Lower leg skin (tissue), 4 donors: ENCODE measurements at regions not wholly inside any gene's neighbourhood (a gene's known extent, or its start where the extent isn't known, plus 50 kb on each side); places are given as distances from the start of the nearest gene placed in this dataset.

Source experiments
- DNase-seq, 2 donors: peaks; one replicate each; pipeline ENCODE4 v3.0.0-alpha.2; 2019; ENCODE audit warnings: low spot score in 2 of 2
- H3K4me3 ChIP-seq: fragments of 200-600 bp; sonication (generic); 2 replicates; pipeline ENCODE4 v1.5.1; 2017; ENCODE audit warnings: mild to moderate bottlenecking, low read depth; ENCODE audit not compliant: poor library complexity, severe bottlenecking
- POLR2A ChIP-seq, 2 donors: fragments of 450-650 bp; IDR thresholded peaks; one replicate each; pipeline ENCODE4 v1.6.1; 2016 to 2017; ENCODE audit warnings: antibody characterized with exemption in 2 of 2, mild to moderate bottlenecking in 1 of 2, moderate library complexity in 1 of 2
- WGBS, 2 donors: methylation state at CpG; one replicate each; pipeline ENCODE4 v1.1.5; 2018; 5-methylcytosine and 5-hydroxymethylcytosine counted together
- intact Hi-C: fragments of 100-400 bp; cut with DNase I; formaldehyde crosslinking; loops from one replicate; pipeline ENCODE4 v1.15.0; 2023; ENCODE audit warnings: low total_unique reads
- TF ChIP-seq, protein P1 (sequence below), 3 donors: fragments of 450-650 bp; IDR thresholded peaks; one replicate each; pipeline ENCODE4 v1.5.1; 2016; ENCODE audit warnings: antibody characterized with exemption in 3 of 3, mild to moderate bottlenecking in 3 of 3, moderate library complexity in 2 of 3

DNA sequence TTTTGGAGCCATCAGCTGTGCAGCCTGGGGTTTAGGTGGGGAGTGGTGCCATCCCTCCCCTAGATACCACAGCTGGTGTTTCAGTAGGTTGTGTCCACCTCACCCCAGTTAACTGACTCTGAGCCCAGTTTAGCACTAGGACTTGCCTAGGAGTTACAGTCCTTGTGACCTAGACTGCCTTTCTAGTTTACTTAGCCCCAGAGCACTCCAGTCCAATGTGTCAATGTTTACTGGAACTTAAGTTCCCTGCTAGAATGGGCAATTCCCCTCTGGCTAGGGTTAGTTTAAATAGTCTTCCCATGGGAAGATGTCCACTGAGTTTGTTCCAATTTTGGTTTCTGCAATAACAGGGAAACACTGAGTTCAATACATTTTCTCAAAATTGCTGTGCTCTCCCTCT, 909.2 kb downstream of the CCDC85A start:
- TF ChIP-seq, protein P1, sequence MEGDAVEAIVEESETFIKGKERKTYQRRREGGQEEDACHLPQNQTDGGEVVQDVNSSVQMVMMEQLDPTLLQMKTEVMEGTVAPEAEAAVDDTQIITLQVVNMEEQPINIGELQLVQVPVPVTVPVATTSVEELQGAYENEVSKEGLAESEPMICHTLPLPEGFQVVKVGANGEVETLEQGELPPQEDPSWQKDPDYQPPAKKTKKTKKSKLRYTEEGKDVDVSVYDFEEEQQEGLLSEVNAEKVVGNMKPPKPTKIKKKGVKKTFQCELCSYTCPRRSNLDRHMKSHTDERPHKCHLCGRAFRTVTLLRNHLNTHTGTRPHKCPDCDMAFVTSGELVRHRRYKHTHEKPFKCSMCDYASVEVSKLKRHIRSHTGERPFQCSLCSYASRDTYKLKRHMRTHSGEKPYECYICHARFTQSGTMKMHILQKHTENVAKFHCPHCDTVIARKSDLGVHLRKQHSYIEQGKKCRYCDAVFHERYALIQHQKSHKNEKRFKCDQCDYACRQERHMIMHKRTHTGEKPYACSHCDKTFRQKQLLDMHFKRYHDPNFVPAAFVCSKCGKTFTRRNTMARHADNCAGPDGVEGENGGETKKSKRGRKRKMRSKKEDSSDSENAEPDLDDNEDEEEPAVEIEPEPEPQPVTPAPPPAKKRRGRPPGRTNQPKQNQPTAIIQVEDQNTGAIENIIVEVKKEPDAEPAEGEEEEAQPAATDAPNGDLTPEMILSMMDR (IDR thresholded peaks at IDR 0.05): no peak
- TF ChIP-seq POLR2A (IDR thresholded peaks at IDR 0.05): no peak
- H3K4me3 ChIP-seq: no peak overlapping the region
- no peak for DNase-seq
- intact Hi-C loops: no loop called here

DNA sequence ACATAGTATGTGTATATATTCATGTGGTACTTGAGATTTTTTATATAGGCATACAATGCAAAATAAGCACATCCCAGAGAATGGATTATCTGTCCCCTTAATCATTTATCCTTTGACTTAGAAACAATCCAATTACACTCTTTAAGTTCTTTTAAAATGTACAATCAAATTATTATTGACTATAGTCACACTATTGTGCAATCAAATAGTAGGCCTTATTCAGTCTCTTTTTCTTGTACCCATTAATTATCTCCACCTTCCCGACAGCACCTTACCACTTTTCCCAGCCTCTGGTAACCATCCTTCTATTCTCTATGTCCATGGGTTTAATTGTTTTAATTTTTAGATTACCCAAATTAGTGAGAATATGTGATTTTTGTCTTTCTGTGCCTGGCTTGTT, 914.1 kb downstream of the CCDC85A start:
- intact Hi-C loops: no loop called here
- no peak for DNase-seq
- TF ChIP-seq, protein P1 (IDR thresholded peaks at IDR 0.05): no peak
- no peak for TF ChIP-seq POLR2A (IDR thresholded peaks at IDR 0.05)
- WGBS, 2 donors: 84 to 94% methylated on average over 1 of the region's 1 CpG
- no peak overlapping the region for H3K4me3 ChIP-seq

DNA sequence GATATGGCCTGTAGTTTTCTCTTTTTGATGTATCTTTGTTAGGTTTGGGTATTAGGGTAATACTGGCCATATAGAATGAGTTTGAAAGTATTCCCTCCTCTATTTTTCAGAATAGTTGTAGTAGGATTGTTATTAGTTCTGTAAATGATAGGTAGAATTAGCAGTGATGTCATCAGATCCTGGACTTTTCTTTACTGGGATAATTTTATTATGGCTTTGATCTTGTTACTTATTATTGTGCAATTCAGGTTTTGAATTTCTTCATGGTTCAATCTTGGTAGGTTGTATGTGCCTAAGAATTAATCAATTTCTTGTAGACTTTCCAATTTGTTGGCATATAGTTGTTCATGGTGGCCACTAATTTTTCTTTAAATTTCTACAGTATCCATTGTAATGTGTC, 916.6 kb downstream of the CCDC85A start:
- H3K4me3 ChIP-seq: no peak overlapping the region
- DNase-seq: no peak
- intact Hi-C loops: no loop called here
- TF ChIP-seq, protein P1 (IDR thresholded peaks at IDR 0.05): no peak
- TF ChIP-seq POLR2A (IDR thresholded peaks at IDR 0.05): no peak

DNA sequence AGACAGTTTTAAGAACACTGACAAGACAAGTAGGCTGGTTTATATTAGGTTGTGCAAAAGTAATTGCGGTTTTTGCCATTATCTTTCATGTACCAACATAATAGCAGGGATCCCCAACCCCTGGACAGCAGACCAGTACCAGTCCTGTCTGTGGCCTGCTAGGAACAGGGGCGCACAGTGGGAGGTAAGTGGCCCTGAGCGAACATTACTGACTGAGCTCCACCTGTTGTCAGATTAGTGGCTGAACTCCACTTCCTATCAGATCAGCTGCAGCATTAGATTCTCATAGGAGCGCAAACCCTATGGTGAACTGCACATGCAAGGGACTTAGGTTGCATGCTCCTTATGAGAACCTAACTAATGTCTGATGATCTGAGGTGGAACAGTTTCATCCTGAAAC, 921.9 kb downstream of the CCDC85A start:
- TF ChIP-seq POLR2A (IDR thresholded peaks at IDR 0.05): no peak
- TF ChIP-seq, protein P1 (IDR thresholded peaks at IDR 0.05): no peak
- no peak overlapping the region for H3K4me3 ChIP-seq
- DNase-seq: no peak
- intact Hi-C loops: no loop called here
- 56 to 60% methylated on average over 4 of the region's 4 CpGs for WGBS, 2 donors

DNA sequence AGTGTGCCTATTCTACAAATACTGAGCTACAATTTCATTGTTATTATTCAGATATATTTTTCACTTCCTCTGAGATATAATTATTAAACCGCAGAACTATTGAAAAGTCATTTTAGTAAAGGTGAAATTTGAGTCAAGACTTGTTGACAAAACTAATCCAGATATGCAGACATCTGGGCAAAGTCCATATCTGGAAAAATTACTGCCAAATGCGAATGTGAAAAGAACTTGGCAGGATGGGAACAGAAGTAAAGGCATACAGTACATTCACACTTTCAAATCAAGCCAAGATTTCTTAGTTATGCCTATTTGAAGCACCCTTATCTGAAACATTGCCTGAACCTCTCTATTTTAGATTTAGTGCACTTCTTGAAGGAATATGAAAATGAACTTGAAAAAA, 923.6 kb downstream of the CCDC85A start:
- intact Hi-C loops: no loop called here
- no peak for DNase-seq
- H3K4me3 ChIP-seq: no peak overlapping the region
- TF ChIP-seq POLR2A (IDR thresholded peaks at IDR 0.05): no peak
- TF ChIP-seq, protein P1 (IDR thresholded peaks at IDR 0.05): no peak
- WGBS, 2 donors: 29 to 40% methylated on average over 2 of the region's 2 CpGs

DNA sequence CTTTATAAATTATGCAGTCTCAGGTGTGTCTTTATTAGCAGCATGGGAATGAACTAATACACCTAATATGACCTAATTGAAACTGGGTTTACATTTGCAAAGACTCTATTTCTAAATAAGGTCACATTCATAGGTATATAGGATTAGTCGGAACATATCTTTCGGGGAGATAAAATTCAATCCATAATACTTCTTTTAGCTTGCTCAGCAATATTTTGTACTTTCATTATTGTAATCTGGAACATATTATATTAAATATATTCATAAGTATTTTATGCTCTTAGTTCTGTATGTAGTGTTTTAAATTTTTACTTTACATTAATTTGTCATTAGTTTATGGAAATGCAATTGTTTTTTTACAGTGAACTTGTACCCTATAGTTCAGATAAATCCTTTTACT, 927.7 kb downstream of the CCDC85A start:
- H3K4me3 ChIP-seq: no peak overlapping the region
- TF ChIP-seq, protein P1 (IDR thresholded peaks at IDR 0.05): no peak
- TF ChIP-seq POLR2A (IDR thresholded peaks at IDR 0.05): no peak
- no peak for DNase-seq
- WGBS, 2 donors: 97 to 100% methylated on average over 2 of the region's 2 CpGs
- intact Hi-C loops: no loop called here
